AML-193 (cell line): ENCODE measurements at regions not wholly inside any gene's neighbourhood (a gene's known extent, or its start where the extent isn't known, plus 50 kb on each side); places are given as distances from the start of the nearest gene placed in this dataset.

Experiments
- DNase-seq, 2 experiments: peaks; one replicate each; lab custom pipeline; 2025; lab: John Stamatoyannopoulos, UW

GRCh38 chr10:43781480-43782361 lies 133.0 kb upstream of the ZNF32 start:
- no peak for DNase-seq

GRCh38 chr10:43778571-43778970 lies 129.9 kb upstream of the ZNF32 start:
- no peak for DNase-seq

- DNase-seq = no peak
These were observed 126.7 kb upstream of the ZNF32 start for GRCh38 chr10:43775384-43775783.

- DNase-seq = no peak
These were observed 125.6 kb upstream of the ZNF32 start for GRCh38 chr10:43774234-43774769.

GRCh38 chr10:43773736-43774135 lies 125.1 kb upstream of the ZNF32 start:
- DNase-seq = no peak

GRCh38 chr10:43772171-43772570 lies 123.5 kb upstream of the ZNF32 start:
- DNase-seq = no peak

GRCh38 chr10:43771675-43772074 lies 123.0 kb upstream of the ZNF32 start:
- no peak for DNase-seq

- no peak for DNase-seq
These were observed 116.8 kb upstream of the ZNF32 start for GRCh38 chr10:43765516-43765915.

- no peak for DNase-seq
These were observed 115.2 kb upstream of the ZNF32 start for GRCh38 chr10:43763846-43764245.

- no peak for DNase-seq
These were observed 111.8 kb upstream of the ZNF32 start for GRCh38 chr10:43760514-43760913.

- DNase-seq = no peak
These were observed 110.5 kb upstream of the ZNF32 start for GRCh38 chr10:43759216-43759615.

- no peak for DNase-seq
These were observed 107.7 kb upstream of the ZNF32 start for GRCh38 chr10:43756341-43756740.

GRCh38 chr10:43754569-43755260 lies 106.0 kb upstream of the ZNF32 start:
- no peak for DNase-seq

GRCh38 chr10:43753397-43754061 lies 104.8 kb upstream of the ZNF32 start:
- DNase-seq = no peak

GRCh38 chr10:43752682-43753081 lies 104.0 kb upstream of the ZNF32 start:
- DNase-seq = no peak

- DNase-seq = no peak
These were observed 103.0 kb upstream of the ZNF32 start for GRCh38 chr10:43751646-43752045.

GRCh38 chr10:43749940-43750552 lies 101.4 kb upstream of the ZNF32 start:
- DNase-seq = no peak

- DNase-seq = no peak
These were observed 100.5 kb upstream of the ZNF32 start for GRCh38 chr10:43749145-43749576.

- no peak for DNase-seq
These were observed 99.9 kb upstream of the ZNF32 start for GRCh38 chr10:43748560-43748959.

GRCh38 chr10:43746906-43747305 lies 98.2 kb upstream of the ZNF32 start:
- no peak for DNase-seq

- no peak for DNase-seq
These were observed 90.5 kb upstream of the ZNF32 start for GRCh38 chr10:43739161-43739560.

GRCh38 chr10:43737003-43737402 lies 88.3 kb upstream of the ZNF32 start:
- DNase-seq = no peak
